NCI-H2107 treated with DMSO at 0.1 percent for 48 hours (cell line): ENCODE measurements at regions not wholly inside any gene's neighbourhood (a gene's known extent, or its start where the extent isn't known, plus 50 kb on each side); places are given as distances from the start of the nearest gene placed in this dataset.

Source experiments
- DNase-seq: peaks from one replicate; lab custom pipeline; 2025; ENCODE audit not compliant: unreplicated experiment; lab: John Stamatoyannopoulos, UW

DNA sequence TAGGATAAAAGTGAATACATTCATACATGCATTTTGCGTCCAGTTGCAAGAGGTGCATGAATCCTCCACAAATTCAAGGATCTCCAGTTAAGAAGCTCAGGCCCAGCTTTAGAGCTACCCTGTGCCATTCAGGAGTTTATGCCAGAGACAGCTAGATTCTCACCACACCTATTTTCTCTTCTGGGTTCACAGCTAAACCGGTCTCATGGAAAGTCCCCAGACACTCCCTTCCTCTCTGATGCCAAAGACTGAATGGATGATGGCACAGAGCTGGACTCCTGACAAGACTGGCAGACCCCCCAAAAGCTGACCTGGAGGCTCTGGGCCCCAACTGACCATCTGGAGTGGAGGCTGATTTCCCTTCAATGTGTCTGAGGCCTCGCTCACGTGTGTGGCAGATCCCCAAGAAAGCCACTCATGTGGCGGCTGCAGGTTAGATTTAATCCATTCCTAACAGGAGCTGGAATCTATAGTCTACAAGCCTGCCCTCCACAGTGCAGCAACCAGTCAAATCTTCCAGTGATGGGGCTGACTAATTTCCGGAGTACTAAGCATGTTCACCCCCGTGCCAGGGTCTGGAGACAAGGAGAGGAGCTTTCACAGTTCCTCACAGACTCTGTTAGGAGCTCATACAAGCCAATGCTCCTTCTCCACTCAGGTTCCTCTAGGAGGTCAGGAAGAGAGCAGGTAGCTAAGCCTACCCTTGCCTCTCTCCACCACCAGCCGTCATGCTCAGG lies 257.1 kb downstream of the BCL11A start:
- DNase-seq: no peak

DNA sequence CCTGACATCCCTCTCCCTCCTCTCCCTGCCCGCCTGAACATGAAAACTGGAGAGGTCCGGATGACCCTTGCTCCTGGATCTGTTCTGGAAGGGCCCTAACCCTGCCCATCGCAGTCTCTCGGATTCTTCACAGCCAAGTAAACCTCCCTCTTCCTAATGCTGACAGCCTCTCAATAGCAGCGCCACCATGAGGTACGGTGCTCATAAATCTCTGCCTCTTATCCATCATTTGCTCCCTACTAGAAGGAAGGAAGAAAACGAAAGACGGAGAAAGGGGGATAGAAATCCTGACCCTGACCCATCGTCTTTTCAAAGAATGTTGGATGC lies 257.9 kb downstream of the BCL11A start:
- no peak for DNase-seq

DNA sequence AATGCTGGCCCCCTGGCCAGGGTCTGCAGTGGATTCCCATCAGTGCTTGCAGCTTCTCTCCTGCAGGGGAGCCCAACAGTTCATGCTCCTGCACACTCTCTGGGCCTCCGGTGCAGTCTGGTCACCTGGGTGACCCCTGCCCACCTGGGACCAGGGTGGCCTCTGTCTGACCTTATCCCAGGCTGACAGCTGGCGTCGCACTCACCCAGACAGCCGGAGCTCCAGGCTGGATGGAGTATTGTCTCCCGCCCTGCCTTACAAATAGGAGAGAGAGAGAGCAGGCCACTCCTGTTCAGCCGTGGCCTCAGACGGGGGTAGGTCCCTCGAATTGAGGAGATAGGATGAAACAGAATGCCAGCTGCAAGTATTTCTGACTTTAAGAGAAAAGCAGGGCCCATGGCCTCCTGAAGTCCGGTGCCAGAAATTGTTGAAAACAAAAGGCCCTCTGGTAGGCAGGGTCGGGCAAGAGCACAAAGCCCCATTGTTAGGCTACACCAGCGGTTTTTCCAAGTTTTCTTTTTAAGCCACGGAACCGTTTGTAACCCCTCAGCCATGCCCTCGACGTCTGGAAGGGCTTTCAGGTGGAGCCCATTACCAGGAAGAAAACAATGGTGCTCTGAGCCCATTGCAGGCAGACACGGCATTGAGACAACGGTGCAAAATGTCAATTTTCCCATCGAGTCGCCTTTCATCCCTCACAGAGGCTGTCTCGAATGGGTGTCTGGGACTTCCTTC lies 258.4 kb downstream of the BCL11A start:
- DNase-seq: no peak

DNA sequence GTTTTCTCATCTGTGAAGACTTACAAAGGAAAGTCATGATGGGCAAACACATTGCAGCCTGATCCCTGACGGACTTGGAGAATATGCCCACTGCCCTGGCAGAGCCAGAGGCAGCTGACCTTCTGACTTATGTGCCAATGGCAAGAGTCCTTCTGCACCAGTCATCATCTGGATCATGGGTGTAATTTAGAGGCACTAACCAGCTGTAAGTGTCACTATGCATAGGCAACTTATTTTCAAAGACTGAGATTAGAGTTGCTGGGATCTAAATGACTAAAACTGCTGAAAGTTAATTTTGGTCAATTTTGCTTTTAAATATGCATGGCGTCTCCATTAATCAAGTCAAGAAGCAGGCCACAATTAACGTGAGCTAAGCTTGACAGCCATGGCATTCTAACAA lies 261.2 kb downstream of the BCL11A start:
- no peak for DNase-seq

DNA sequence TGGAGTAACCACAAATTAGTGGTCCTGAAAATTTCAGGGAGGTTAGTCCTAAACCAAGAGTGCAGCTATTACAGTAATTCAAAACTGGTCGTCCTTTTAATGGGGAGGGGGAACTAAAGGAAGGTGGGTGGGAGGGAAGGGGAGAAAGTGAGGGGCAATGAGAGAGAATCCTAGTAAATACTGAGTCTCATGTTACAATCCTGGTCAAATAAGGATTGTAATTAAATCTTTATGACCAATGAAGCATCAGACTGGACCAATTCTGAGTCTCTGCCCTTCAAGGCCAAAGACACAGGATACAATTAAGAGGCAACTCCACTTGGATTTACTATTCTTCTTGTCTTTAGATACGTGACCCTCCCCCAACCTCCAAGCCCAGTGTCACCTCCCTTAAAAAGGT lies 262.9 kb downstream of the BCL11A start:
- no peak for DNase-seq

DNA sequence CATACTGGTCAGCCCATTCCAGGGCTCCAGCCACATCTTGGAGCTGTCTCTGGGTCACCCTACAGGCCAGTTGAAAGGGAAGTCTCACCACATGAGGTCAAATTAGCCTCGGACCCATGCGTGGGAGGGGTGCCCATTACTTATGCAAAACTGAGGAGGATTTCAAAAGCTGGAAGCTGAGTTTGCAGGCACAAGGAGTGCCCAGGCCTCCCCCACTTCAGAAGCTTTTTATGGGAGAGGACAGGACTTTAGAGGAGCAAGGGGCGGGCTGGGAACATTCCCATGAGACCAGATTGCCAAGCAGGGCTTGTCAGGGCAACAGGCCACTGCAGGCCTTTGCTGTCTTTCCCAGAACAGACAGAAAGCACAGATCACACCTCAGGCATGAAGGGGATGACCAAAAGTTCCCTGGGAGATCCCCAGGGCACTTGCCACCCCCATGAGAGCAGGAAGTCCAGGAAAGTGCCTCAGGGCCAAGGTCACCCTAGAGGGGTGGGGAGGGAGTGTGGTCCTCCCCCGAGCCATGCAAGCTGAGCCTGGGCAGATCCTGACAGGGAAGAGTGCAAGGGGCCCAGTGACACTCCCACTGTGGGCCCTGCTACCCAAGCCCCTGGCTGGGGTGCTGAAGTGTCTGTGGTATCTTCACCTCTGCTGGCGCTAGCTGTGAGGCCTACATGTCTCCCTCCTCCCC lies 267.7 kb downstream of the BCL11A start:
- DNase-seq: no peak

DNA sequence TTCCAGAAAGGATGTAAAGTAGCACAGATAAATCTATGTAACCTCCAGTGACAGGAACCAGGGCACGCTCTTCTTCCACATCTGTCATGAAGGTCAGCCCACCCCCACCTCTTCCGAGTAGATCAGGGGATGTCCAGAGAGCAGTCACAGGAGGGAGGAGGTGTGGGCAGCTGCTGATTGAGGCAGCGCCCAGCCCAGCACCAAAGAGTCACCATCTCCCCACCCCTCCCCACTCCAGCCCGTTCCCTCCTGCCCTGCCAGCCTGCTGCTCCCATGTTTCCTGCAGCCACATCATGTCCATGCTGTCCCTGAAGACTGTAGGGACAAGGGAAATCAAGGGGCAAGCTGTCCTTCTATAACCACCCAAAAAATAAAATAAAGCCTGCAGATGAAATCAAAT lies 269.8 kb downstream of the BCL11A start:
- no peak for DNase-seq

DNA sequence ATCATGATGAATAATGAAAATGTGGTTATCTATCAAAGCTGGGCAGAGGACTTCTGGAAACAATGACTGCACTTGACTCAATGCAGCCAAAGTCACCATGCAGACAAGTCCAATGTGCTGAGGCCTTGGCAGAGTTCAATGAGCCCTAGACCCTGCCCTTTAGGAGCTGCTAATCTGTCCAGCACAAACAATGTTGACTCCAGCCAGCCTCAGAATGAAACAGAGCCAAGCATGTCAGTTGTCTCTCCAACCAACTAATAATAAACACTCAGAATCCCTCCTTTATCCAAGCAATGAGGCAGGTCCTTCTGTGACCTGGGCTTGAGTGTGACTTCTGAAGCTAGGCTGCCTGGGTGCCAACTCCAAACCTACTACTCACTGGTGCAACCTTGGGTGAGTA lies 270.6 kb downstream of the BCL11A start:
- no peak for DNase-seq

DNA sequence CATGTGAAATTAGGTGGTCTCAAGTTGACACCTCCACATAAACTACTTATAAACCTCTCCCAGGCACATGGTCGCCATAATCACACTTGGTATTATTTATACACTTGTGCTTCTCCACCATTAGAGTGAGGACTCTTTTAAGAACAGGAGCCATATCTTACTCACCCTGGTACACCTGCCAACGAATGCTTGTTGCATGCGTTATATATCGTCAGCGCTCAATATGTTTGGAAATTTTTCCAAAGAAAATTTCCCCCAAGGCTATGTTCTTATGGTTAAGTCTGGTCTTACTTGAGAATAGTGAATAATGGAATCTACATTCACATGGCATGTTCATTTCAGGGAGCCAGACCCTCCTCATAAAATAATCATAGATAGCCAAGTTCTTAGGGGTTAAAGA lies 271.7 kb downstream of the BCL11A start:
- no peak for DNase-seq

DNA sequence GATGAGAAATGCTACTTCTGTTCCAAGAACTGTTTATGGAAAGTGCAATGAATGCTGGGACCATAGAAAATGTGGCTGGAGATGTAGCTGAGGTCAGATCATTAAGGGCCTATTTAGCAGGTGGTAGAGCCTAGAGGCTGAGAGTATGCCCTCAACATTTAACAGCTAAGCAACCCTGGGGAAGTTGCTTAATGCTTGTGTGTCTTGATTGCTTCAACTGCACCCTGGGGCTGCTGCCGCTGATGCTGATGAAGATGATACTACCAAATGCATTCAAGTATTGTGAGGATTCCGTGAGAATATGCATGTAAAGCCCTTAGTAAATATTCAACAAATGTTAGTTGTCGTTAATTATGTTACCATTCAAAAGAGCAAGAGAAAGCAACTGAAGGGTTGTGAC lies 273.2 kb downstream of the BCL11A start:
- DNase-seq: no peak

DNA sequence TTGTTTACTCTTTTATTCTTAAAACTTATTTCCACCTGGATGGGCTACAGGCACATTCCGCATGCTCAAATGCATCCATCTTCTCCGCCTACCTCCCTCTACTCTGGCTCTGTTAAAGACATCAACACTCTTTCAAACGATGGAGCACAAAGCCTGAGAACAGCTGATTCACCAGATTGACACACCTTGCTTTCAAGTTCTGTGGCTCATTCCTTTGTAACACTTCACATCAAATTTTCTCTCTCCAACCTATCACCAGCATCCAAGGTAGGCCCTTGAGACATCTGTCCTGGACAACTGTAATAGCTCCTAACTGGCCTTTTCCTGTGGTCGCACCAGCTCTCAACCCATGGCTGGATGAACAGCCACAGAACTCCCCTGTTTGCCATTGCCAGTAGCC lies 274.5 kb downstream of the BCL11A start:
- no peak for DNase-seq

DNA sequence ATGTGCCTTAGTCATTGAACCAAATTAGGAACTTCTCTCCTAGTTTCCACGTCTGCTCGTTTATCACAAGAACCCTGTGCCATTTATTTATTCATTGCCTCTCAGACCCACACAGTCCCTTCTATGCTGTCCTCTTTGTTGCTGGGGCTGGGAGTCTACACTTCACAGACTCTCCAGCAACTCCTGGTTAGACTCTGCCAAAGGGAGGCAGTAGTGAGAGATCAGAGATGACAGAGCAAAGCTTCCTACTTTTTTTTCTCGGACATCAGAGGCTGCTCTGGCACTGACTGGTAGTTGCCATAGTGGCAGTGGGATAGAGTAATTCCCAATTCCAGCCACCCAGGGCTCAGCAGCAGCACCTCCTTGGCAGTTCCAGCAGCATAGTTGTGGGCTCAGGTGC lies 277.5 kb downstream of the BCL11A start:
- no peak for DNase-seq

DNA sequence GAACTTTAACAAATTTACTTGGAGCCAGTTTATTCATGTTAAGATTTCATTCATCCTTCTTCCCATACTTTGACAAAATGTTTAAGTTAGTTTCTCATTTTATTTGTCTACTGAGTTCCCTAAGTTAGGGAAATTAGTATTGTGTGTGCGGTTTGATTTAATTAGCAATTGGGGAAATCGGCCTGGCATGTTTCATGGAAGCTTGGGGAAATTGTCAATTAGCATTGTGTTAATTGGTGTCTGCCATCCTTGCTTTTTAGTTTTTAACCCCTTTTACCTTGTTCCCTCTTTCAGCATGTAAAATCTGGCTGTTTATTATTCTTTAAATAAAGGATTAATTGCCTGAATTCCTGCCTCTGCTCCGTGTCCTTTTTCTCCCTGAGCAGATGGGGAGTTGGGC lies 279.6 kb downstream of the BCL11A start:
- DNase-seq: no peak

DNA sequence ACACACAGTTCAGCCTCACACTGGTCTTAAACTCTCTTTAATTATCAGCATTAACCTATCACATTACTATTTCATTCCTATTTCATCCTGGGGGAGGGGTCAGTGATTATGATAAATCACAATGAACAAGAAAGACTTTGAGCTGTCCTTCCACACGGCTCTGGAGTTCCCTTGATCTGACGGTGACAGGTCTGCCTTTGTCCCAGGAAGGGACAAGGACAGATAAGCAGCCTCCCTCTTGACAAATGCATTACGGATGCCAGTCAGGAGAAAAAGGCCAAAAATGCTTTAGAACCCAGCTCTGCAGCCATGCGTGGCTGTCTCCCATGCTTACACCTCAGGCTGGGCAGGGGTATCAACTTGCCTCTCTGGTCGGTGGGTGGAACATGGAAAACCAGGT lies 281.7 kb downstream of the BCL11A start:
- no peak for DNase-seq

DNA sequence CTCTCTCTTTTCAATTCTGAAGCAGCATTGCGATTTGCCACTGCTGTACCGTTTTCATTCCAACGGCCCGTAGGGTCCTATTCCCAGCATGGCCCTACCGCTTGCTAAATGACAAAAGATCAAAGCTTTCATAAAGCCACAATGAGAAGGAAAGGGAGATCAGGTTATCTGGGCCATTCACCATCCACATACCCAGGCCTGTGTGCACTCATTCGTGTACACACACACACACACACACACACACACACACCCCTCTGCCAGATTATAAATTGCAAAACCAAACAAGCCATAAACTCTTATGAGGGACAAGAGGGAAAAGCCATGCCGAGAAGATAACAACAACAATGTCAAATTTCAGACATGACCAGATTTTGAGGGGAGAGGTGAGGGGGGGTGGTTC lies 282.3 kb downstream of the BCL11A start:
- no peak for DNase-seq

DNA sequence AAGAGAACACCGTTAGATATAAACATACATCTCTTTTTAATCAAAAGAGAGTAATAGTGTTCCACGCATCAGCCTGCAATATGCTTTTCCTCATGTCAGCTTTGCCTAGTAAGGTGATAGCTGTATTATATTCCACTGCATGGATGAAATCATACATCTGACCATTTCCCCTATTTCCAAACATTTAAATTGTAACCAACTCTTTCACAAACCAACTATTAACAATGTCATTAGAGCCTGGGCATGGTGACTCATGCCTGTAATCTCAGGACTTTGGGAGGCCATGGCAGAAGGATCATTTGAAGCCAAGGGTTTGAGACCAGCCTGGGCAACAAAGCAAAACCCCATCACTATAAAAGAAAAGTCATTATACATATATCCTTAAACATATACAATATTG lies 284.8 kb downstream of the BCL11A start:
- no peak for DNase-seq

DNA sequence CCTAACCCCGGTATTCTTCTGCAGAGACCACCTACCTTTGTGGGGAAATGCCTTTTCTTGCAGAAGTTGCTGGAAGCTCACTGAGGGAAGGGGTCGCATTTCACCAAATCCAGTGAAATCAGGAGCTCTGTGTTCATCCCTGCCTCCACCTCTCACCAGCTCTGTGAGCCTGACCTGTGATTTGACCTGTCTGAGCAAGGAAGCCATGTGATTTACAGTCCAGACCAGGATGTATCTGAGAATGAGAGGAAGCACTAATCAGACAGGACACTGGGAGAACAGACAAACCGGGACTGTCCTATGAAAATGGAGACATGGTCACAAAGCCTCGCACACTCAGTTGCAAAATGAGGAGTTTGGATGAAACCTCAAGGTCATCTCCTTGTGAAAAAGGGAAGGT lies 285.4 kb downstream of the BCL11A start:
- DNase-seq: no peak

DNA sequence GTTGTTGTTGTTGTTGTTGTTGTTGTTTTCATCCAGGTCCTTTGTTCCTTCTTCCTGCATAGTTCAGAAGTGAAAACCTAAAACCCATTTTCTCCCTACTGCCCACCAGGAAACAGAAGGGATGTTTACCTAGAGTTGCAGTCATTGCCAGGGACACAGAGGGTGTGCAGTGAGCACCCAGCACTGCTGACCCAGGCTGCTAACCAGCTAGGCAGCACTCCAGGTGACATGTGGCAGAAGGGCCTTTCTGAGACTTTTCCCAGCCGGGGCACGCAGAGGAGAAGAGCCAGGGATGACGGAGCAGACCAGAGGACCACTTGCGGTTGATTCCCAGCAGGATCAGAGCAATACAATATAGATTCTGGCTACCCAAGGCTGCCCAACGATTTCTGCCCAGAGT lies 286.3 kb downstream of the BCL11A start:
- DNase-seq: no peak

DNA sequence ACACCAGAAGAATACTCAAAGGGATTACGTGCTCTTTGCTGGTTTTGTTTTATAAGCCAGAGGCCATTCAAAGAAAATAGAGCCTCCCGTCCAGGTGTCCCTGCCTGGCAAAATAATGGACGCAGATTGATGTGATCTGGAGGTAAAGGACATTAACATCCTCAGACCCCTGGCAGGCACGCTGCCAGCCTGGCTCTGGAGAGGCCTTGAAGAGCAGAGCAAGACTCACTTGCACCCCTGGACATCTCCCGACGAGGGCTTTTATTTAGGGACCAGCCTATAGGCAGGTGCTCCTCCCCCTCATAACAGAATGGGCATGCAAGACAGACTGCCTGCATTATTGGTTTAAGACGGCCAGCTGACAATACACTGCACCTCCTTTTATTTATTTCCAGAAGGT lies 291.3 kb downstream of the BCL11A start:
- no peak for DNase-seq

DNA sequence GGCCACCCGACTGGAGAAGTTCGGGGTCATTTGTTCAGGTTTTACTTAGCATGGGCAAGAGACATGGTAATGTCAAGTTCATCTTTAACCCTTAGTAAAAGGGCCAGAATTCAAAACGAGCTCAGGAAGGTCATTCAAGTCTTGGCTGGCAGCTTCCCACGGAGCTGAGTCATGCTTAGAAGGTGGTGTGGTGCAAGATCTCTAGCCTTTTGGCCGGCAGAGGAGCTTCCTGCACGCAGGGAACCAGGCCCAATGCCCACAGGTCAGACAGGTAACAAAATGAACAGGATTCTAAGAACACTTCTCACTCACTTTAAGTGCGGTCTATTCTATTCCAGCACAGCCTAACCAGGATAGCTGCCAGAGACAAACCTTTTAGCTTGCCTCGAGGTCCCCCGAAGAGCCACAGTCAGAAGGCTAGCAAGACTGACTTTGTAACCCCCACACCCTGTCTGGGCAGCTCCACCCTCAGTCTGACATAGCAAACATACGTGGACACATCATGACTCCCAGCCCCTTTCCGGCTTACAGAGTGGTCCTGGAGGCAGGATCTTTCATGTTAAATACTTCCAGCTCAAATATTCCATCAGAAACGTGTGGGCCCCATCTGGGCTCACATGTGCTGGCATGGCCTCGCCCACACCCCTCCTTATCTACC lies 292.7 kb downstream of the BCL11A start:
- no peak for DNase-seq

DNA sequence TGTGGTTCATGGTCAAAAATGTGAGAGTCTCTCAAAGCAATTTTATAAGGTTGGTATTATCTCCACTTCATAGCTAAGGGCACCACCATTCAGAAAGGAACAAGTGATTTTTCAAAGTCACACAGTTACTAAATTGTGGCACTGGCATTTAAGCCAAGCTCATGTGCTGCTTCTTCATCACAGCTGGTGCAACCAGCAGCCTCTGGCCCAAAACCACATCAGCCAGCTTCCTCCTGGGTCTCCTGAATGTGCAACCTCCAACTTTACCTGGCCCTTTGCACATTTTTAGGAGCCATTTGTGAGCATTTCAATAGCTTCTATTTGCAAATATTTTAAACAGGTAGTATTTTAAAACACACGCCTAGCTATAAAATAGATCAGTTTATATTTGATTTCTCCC lies 293.7 kb downstream of the BCL11A start:
- DNase-seq: no peak

DNA sequence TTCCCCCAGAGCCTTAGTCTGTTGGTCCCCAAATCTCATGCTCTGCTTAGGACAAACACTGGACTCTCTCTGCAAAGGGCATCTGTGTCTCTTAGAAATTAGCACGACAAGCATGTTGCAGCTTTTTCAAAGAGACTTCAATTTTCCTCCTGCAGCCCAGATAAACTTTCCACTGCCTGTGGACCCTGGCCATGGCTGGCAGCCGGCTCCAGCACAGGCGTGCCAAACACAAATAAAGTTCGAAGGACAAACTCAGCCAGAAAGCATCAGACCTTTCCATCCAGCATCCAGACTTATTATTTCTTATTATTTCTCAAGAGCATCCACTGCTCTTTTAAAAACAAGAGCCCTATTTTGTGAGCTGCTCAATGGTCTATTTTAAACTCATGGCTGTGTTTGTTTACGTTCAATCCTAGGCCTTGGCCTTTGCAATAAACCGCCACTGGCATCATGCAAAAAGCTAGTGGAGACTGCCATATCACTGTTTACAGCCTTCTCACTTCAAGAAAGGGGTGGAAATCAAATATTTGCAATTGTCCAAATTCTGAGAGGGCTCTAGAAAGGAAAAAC lies 300.8 kb downstream of the BCL11A start:
- DNase-seq: no peak
